Choroid plexus epithelial cell (primary cell): ENCODE measurements at regions not wholly inside any gene's neighbourhood (a gene's known extent, or its start where the extent isn't known, plus 50 kb on each side); places are given as distances from the start of the nearest gene placed in this dataset.

ENCODE experiments used
- DNase-seq: peaks from one replicate; pipeline ENCODE4 v3.0.0-alpha.2; 2010; ENCODE audit warnings: low read depth
- H3K4me3 ChIP-seq: 2 replicates; pipeline ENCODE4 v1.5.1; 2011; ENCODE audit warnings: low read depth, mild to moderate bottlenecking, control low read depth, low read length, moderate library complexity
- TF ChIP-seq, protein P1 (sequence below): conservative IDR thresholded peaks from 2 replicates; pipeline ENCODE4 v1.5.1; 2011; ENCODE audit warnings: low read depth, mild to moderate bottlenecking, control low read depth, inconsistent platforms, low read length, moderate library complexity

- DNase-seq, result peak; percentile 34
- no peak overlapping the region for H3K4me3 ChIP-seq
- TF ChIP-seq, protein P1, sequence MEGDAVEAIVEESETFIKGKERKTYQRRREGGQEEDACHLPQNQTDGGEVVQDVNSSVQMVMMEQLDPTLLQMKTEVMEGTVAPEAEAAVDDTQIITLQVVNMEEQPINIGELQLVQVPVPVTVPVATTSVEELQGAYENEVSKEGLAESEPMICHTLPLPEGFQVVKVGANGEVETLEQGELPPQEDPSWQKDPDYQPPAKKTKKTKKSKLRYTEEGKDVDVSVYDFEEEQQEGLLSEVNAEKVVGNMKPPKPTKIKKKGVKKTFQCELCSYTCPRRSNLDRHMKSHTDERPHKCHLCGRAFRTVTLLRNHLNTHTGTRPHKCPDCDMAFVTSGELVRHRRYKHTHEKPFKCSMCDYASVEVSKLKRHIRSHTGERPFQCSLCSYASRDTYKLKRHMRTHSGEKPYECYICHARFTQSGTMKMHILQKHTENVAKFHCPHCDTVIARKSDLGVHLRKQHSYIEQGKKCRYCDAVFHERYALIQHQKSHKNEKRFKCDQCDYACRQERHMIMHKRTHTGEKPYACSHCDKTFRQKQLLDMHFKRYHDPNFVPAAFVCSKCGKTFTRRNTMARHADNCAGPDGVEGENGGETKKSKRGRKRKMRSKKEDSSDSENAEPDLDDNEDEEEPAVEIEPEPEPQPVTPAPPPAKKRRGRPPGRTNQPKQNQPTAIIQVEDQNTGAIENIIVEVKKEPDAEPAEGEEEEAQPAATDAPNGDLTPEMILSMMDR, result no peak
These were observed 83.6 kb upstream of the TMEM72 start for GRCh38 chr10:44827431-44828006.

GRCh38 chr10:44828508-44829142 lies 82.5 kb upstream of the TMEM72 start:
- DNase-seq, result peak; percentile 61
- H3K4me3 ChIP-seq, result no peak overlapping the region
- TF ChIP-seq, protein P1, result no peak

DNA sequence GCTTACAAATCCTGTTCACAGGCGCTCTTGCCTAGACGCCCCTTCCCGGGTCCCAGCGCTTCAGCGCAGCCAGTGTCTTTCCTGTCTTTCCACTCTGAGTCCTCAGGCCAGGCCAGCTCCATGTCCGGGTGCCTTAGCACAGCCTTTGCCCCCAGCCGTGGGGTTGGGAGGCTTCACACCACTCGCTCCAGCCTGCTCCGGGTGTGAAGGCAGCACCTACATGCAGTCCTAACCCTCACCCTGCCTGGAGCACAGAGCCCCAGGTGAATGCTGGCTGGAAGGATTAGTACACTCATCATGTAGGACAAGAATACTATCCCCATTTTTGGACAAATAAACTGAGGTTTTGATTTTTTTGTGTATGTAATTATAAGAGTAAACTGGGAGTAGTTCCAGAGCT lies 81.7 kb upstream of the TMEM72 start:
- no peak overlapping the region for H3K4me3 ChIP-seq
- TF ChIP-seq, protein P1, result no peak
- no peak for DNase-seq

GRCh38 chr10:44830022-44830421 lies 81.1 kb upstream of the TMEM72 start:
- no peak overlapping the region for H3K4me3 ChIP-seq
- TF ChIP-seq, protein P1, result no peak
- DNase-seq, result peak; percentile 61

- TF ChIP-seq, protein P1, result no peak
- no peak for DNase-seq
- no peak overlapping the region for H3K4me3 ChIP-seq
These were observed 79.6 kb upstream of the TMEM72 start for GRCh38 chr10:44831581-44831980.

DNA sequence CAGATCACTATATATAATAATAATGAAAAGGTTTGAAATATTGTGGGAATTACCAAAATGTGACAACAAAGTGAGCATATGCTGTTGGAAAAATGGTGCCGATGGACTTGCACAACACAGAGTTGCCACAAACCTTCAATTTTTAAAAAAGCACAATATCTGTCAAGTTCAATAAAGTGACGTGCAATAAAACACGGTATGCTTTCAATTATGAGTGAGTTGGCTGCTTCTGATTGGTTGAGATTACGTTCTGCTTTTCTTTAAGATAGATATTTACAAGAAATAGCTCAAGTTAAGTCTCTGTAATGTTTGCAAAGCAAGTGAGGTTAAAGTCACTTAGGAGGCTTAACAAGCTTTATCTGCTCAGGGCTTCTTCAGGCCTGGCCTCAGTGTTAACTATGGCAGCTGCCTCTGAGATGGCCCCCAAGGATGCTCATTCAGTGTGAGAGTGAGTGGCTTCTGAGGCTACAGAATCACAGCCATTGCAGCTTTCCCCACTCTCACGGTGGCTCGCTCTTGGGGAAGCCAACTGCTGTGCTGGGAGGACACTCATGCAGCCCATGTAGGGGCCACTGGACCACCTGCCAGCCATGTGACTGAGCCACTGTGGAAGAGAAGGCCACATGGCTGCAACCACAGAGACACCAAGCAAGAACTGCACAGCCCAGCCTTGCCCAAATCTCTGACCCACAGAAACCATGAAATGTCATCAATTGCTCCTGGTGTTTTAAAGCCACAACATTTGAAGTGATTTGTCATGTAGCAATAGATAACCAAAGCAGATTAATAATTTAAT lies 78.3 kb upstream of the TMEM72 start:
- TF ChIP-seq, protein P1, result no peak
- no peak for DNase-seq

More for the DNA sequence above, 78.3 kb upstream of the TMEM72 start:
- no peak overlapping the region for H3K4me3 ChIP-seq
